Smooth muscle cell (in vitro differentiated cells): ENCODE measurements at regions not wholly inside any gene's neighbourhood (a gene's known extent, or its start where the extent isn't known, plus 50 kb on each side); places are given as distances from the start of the nearest gene placed in this dataset.

Experiments
- DNase-seq: peaks from one replicate; lab custom pipeline; 2025; ENCODE audit not compliant: unreplicated experiment; lab: John Stamatoyannopoulos, UW
- H2AFZ ChIP-seq: fragments of 200-600 bp; sonication (generic); 2 replicates; pipeline ENCODE4 v1.6.0; 2016; ENCODE audit warnings: antibody characterized with exemption, low read depth, mild to moderate bottlenecking
- H3F3A ChIP-seq: fragments of 200-600 bp; sonication (generic); 2 replicates; pipeline ENCODE4 v1.6.0; 2017; ENCODE audit warnings: antibody characterized with exemption, low read depth
- H3K27ac ChIP-seq: fragments of 200-600 bp; sonication (generic); 2 replicates; pipeline ENCODE4 v1.5.1; 2016; ENCODE audit warnings: low read depth, mild to moderate bottlenecking
- H3K27me3 ChIP-seq: fragments of 200-600 bp; sonication (generic); 2 replicates; pipeline ENCODE4 v1.6.1; 2016; ENCODE audit warnings: low read depth, mild to moderate bottlenecking
- H3K36me3 ChIP-seq: fragments of 200-600 bp; sonication (generic); 2 replicates; pipeline ENCODE4 v1.5.1; 2016; ENCODE audit warnings: low read depth
- H3K4me1 ChIP-seq: fragments of 200-600 bp; sonication (generic); 2 replicates; pipeline ENCODE4 v1.5.1; 2016; ENCODE audit warnings: low read depth
- H3K4me2 ChIP-seq: fragments of 200-600 bp; sonication (generic); 2 replicates; pipeline ENCODE4 v1.6.0; 2016; ENCODE audit warnings: mild to moderate bottlenecking
- H3K4me3 ChIP-seq: fragments of 200-600 bp; sonication (generic); 2 replicates; pipeline ENCODE4 v1.5.1; 2016; ENCODE audit warnings: mild to moderate bottlenecking
- H3K79me2 ChIP-seq: fragments of 200-600 bp; sonication (generic); 2 replicates; pipeline ENCODE4 v1.6.0; 2016; ENCODE audit warnings: low read depth, mild to moderate bottlenecking
- H3K9ac ChIP-seq: fragments of 200-600 bp; sonication (generic); 2 replicates; pipeline ENCODE4 v1.6.0; 2016; ENCODE audit warnings: low read depth
- H3K9me3 ChIP-seq: fragments of 200-600 bp; sonication (generic); replicated peaks from 2 replicates; pipeline ENCODE4 v1.5.1; 2016; ENCODE audit warnings: low read depth
- H4K20me1 ChIP-seq: fragments of 200-600 bp; sonication (generic); 2 replicates; pipeline ENCODE4 v1.6.0; 2016; ENCODE audit warnings: low read depth
- WGBS: methylation state at CpG from one replicate; pipeline ENCODE4 v1.1.7; 2016; ENCODE audit warnings: low lambda C conversion rate; 5-methylcytosine and 5-hydroxymethylcytosine counted together
- TF ChIP-seq, protein P1 (sequence below): fragments of 200-600 bp; sonication (generic); IDR thresholded peaks from 2 replicates; pipeline ENCODE4 v1.5.1; 2017; ENCODE audit warnings: borderline replicate concordance, mild to moderate bottlenecking, antibody characterized with exemption; ENCODE audit not compliant: insufficient read depth, poor library complexity, severe bottlenecking

- no peak overlapping the region for H3K9ac ChIP-seq
- H3K4me1 ChIP-seq = no peaks in the 10 kb centered on the region
- H3K27ac ChIP-seq = no peak overlapping the region
- no peaks in the 10 kb centered on the region for H3F3A ChIP-seq
- no peaks in the 10 kb centered on the region for H3K79me2 ChIP-seq
- DNase-seq = no peak
- H3K4me3 ChIP-seq = no peak overlapping the region
- no peaks in the 10 kb centered on the region for H3K36me3 ChIP-seq
- H4K20me1 ChIP-seq = no peaks in the 10 kb centered on the region
- H2AFZ ChIP-seq = no peak overlapping the region
- no peaks in the 10 kb centered on the region for H3K27me3 ChIP-seq
- no peak overlapping the region for H3K4me2 ChIP-seq
- H3K9me3 ChIP-seq = no peaks in the 10 kb centered on the region
- TF ChIP-seq, protein P1, sequence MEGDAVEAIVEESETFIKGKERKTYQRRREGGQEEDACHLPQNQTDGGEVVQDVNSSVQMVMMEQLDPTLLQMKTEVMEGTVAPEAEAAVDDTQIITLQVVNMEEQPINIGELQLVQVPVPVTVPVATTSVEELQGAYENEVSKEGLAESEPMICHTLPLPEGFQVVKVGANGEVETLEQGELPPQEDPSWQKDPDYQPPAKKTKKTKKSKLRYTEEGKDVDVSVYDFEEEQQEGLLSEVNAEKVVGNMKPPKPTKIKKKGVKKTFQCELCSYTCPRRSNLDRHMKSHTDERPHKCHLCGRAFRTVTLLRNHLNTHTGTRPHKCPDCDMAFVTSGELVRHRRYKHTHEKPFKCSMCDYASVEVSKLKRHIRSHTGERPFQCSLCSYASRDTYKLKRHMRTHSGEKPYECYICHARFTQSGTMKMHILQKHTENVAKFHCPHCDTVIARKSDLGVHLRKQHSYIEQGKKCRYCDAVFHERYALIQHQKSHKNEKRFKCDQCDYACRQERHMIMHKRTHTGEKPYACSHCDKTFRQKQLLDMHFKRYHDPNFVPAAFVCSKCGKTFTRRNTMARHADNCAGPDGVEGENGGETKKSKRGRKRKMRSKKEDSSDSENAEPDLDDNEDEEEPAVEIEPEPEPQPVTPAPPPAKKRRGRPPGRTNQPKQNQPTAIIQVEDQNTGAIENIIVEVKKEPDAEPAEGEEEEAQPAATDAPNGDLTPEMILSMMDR = no peak
- WGBS = 95% methylated on average over 17 of the region's 24 CpGs
Observed at GRCh38 chr2:125479143-125479636, 1176.8 kb upstream of the GYPC start.

- Histone ChIP-seq H4K20me1 (no peaks in the 10 kb centered on the region), H3K27ac (no peak overlapping the region), H3K36me3 (no peaks in the 10 kb centered on the region), H3K4me3 (no peak overlapping the region), H3K9me3 (no peaks in the 10 kb centered on the region), H2AFZ (no peak overlapping the region), H3K9ac (no peak overlapping the region), H3F3A (no peaks in the 10 kb centered on the region), H3K4me2 (no peak overlapping the region), H3K4me1 (no peaks in the 10 kb centered on the region), H3K79me2 (no peaks in the 10 kb centered on the region), H3K27me3 (no peaks in the 10 kb centered on the region)
- WGBS = 92% methylated on average over 4 of the region's 4 CpGs
- DNase-seq = no peak
- TF ChIP-seq, protein P1 = no peak
Observed at GRCh38 chr2:125490308-125490707, 1165.7 kb upstream of the GYPC start.

- Histone ChIP-seq H3K27me3 (no peaks in the 10 kb centered on the region), H3K4me1 (no peaks in the 10 kb centered on the region), H3K79me2 (no peaks in the 10 kb centered on the region), H3K4me3 (no peak overlapping the region), H4K20me1 (no peaks in the 10 kb centered on the region), H3K4me2 (no peak overlapping the region), H3K9ac (no peak overlapping the region), H3K36me3 (no peaks in the 10 kb centered on the region), H3F3A (no peaks in the 10 kb centered on the region), H2AFZ (no peak overlapping the region), H3K9me3 (no peaks in the 10 kb centered on the region), H3K27ac (no peak overlapping the region)
- WGBS = 80% methylated on average over 3 of the region's 3 CpGs
- TF ChIP-seq, protein P1 = no peak
- DNase-seq = no peak
Observed at GRCh38 chr2:125491663-125492062, 1164.3 kb upstream of the GYPC start.

GRCh38 chr2:125512313-125512712 is 1143.6 kb upstream of the GYPC start:
- TF ChIP-seq, protein P1 = no peak
- Histone ChIP-seq H3K79me2 (no peaks in the 10 kb centered on the region), H3K36me3 (no peaks in the 10 kb centered on the region), H3K4me1 (no peaks in the 10 kb centered on the region), H3K9ac (no peak overlapping the region), H3K4me2 (no peak overlapping the region), H3K27ac (no peak overlapping the region), H3K9me3 (no peaks in the 10 kb centered on the region), H3K27me3 (no peaks in the 10 kb centered on the region), H3F3A (no peaks in the 10 kb centered on the region), H2AFZ (no peak overlapping the region), H4K20me1 (no peaks in the 10 kb centered on the region), H3K4me3 (no peak overlapping the region)
- DNase-seq = no peak
- WGBS = 94% methylated on average over 1 of the region's 1 CpG
